GM03348 (cell line): ENCODE measurements at regions not wholly inside any gene's neighbourhood (a gene's known extent, or its start where the extent isn't known, plus 50 kb on each side); places are given as distances from the start of the nearest gene placed in this dataset.

Experiments
- DNase-seq: peaks from one replicate; pipeline ENCODE4 v3.0.0; 2012; ENCODE audit warnings: low spot score

GRCh38 chr3:148226246-148226645 lies 471.5 kb upstream of the AGTR1 start:
- DNase-seq: no peak

- no peak for DNase-seq
Measured at GRCh38 chr3:148227534-148227933, 470.2 kb upstream of the AGTR1 start.

GRCh38 chr3:148229107-148229506 lies 468.6 kb upstream of the AGTR1 start:
- DNase-seq: no peak

GRCh38 chr3:148230473-148230872 lies 467.2 kb upstream of the AGTR1 start:
- DNase-seq: no peak

- no peak for DNase-seq
Measured at GRCh38 chr3:148232389-148232788, 465.3 kb upstream of the AGTR1 start.

- peak; percentile 45 for DNase-seq
Measured at GRCh38 chr3:148233403-148233802, 464.3 kb upstream of the AGTR1 start.

GRCh38 chr3:148234536-148234935 lies 463.2 kb upstream of the AGTR1 start:
- DNase-seq: no peak

GRCh38 chr3:148235566-148235965 lies 462.1 kb upstream of the AGTR1 start:
- no peak for DNase-seq

GRCh38 chr3:148238421-148238821 lies 459.3 kb upstream of the AGTR1 start:
- DNase-seq: no peak

GRCh38 chr3:148240351-148240750 lies 457.4 kb upstream of the AGTR1 start:
- no peak for DNase-seq

GRCh38 chr3:148243609-148244008 lies 454.1 kb upstream of the AGTR1 start:
- no peak for DNase-seq

- no peak for DNase-seq
Measured at GRCh38 chr3:148246291-148246923, 451.3 kb upstream of the AGTR1 start.

- DNase-seq: no peak
Measured at GRCh38 chr3:148253713-148254112, 444.0 kb upstream of the AGTR1 start.

GRCh38 chr3:148254402-148254801 lies 443.3 kb upstream of the AGTR1 start:
- no peak for DNase-seq

GRCh38 chr3:148255981-148256969 lies 441.4 kb upstream of the AGTR1 start:
- DNase-seq: no peak

GRCh38 chr3:148262980-148263379 lies 434.7 kb upstream of the AGTR1 start:
- DNase-seq: no peak

- DNase-seq: no peak
Measured at GRCh38 chr3:148265841-148266240, 431.9 kb upstream of the AGTR1 start.

GRCh38 chr3:148266341-148266740 lies 431.4 kb upstream of the AGTR1 start:
- no peak for DNase-seq

GRCh38 chr3:148269816-148270215 lies 427.9 kb upstream of the AGTR1 start:
- DNase-seq: no peak

GRCh38 chr3:148280623-148281242 lies 417.0 kb upstream of the AGTR1 start:
- DNase-seq: no peak

GRCh38 chr3:148289159-148289558 lies 408.5 kb upstream of the AGTR1 start:
- DNase-seq: no peak

- no peak for DNase-seq
Measured at GRCh38 chr3:148297013-148297412, 400.7 kb upstream of the AGTR1 start.

GRCh38 chr3:148307443-148307843 lies 390.3 kb upstream of the AGTR1 start:
- DNase-seq: no peak
